Trophoblast cell (in vitro differentiated cells and primary cell): ENCODE measurements at regions not wholly inside any gene's neighbourhood (a gene's known extent, or its start where the extent isn't known, plus 50 kb on each side); places are given as distances from the start of the nearest gene placed in this dataset.

Experiments used
- DNase-seq, 2 donors: peaks; one replicate each; pipeline ENCODE4 v3.0.0-alpha.2; 2016
- H2AFZ ChIP-seq: 2 replicates; pipeline ENCODE4 v1.6.1; 2013; ENCODE audit warnings: low read length, moderate library complexity, mild to moderate bottlenecking; ENCODE audit not compliant: insufficient read depth, poor library complexity
- H2AK5ac ChIP-seq: 2 replicates; pipeline ENCODE4 v1.6.1; 2013; ENCODE audit warnings: mild to moderate bottlenecking, low read length
- H2BK120ac ChIP-seq: 2 replicates; pipeline ENCODE4 v1.6.1; 2013; ENCODE audit warnings: low read length, mild to moderate bottlenecking, moderate library complexity; ENCODE audit not compliant: insufficient read depth, poor library complexity
- H2BK12ac ChIP-seq: 2 replicates; pipeline ENCODE4 v1.6.1; 2013; ENCODE audit warnings: mild to moderate bottlenecking, low read length, moderate library complexity
- H2BK5ac ChIP-seq: 2 replicates; pipeline ENCODE4 v1.6.1; 2013; ENCODE audit warnings: low read length, low read depth, moderate library complexity, mild to moderate bottlenecking; ENCODE audit not compliant: poor library complexity
- H3K14ac ChIP-seq: 2 replicates; pipeline ENCODE4 v1.6.1; 2013; ENCODE audit warnings: mild to moderate bottlenecking, low read length
- H3K18ac ChIP-seq: 2 replicates; pipeline ENCODE4 v1.6.1; 2013; ENCODE audit warnings: mild to moderate bottlenecking, low read length
- H3K23ac ChIP-seq: 2 replicates; pipeline ENCODE4 v1.6.1; 2013; ENCODE audit warnings: low read length
- H3K27ac ChIP-seq: 2 replicates; pipeline ENCODE4 v1.5.1; 2013; ENCODE audit warnings: low read depth, mild to moderate bottlenecking, inconsistent platforms, low read length, moderate library complexity
- H3K27me3 ChIP-seq: 2 replicates; pipeline ENCODE4 v1.6.1; 2013; ENCODE audit warnings: inconsistent platforms, mild to moderate bottlenecking, low read length, moderate library complexity; ENCODE audit not compliant: insufficient read depth
- H3K36me3 ChIP-seq, 2 experiments: 1 replicate in 1 of 2; 2 replicates in 1 of 2; pipeline ENCODE4 v1.6.1; 2013; ENCODE audit warnings: low read length in 2 of 2, mild to moderate bottlenecking in 2 of 2, moderate library complexity in 1 of 2; ENCODE audit not compliant: insufficient read depth in 2 of 2, control insufficient read depth in 1 of 2
- H3K4ac ChIP-seq: 2 replicates; pipeline ENCODE4 v1.6.1; 2013; ENCODE audit warnings: low read depth, mild to moderate bottlenecking, low read length, moderate library complexity
- H3K4me1 ChIP-seq, 2 experiments: 1 replicate in 1 of 2; 2 replicates in 1 of 2; pipeline ENCODE4 v1.6.1; 2013; ENCODE audit warnings: low read length in 2 of 2, mild to moderate bottlenecking in 2 of 2, moderate library complexity in 1 of 2; ENCODE audit not compliant: insufficient read depth in 2 of 2, control insufficient read depth in 1 of 2
- H3K4me2 ChIP-seq: 2 replicates; pipeline ENCODE4 v1.6.1; 2013; ENCODE audit warnings: inconsistent platforms, mild to moderate bottlenecking, low read length, moderate library complexity
- H3K4me3 ChIP-seq: 2 replicates; pipeline ENCODE4 v1.5.1; 2013; ENCODE audit warnings: mild to moderate bottlenecking, low read depth, low read length, inconsistent platforms
- H3K79me1 ChIP-seq: one replicate; pipeline ENCODE4 v1.6.1; 2013; ENCODE audit warnings: low read length
- H3K79me2 ChIP-seq: 2 replicates; pipeline ENCODE4 v1.6.1; 2013; ENCODE audit warnings: low read length, mild to moderate bottlenecking; ENCODE audit not compliant: control insufficient read depth, insufficient read depth, poor library complexity
- H3K9ac ChIP-seq: 2 replicates; pipeline ENCODE4 v1.6.1; 2013; ENCODE audit warnings: mild to moderate bottlenecking, low read length
- H3K9me3 ChIP-seq: 2 replicates; pipeline ENCODE4 v1.6.1; 2013; ENCODE audit warnings: low read depth, mild to moderate bottlenecking, control low read depth, inconsistent platforms, low read length; ENCODE audit not compliant: insufficient read depth
- H4K12ac ChIP-seq: 2 replicates; pipeline ENCODE4 v1.6.1; 2013; ENCODE audit warnings: low read depth, mild to moderate bottlenecking, low read length, moderate library complexity
- H4K8ac ChIP-seq: 2 replicates; pipeline ENCODE4 v1.6.1; 2013; ENCODE audit warnings: low read depth, mild to moderate bottlenecking, low read length, moderate library complexity
- H4K91ac ChIP-seq: one replicate; pipeline ENCODE4 v1.6.1; 2013; ENCODE audit warnings: low read depth, mild to moderate bottlenecking, low read length, moderate library complexity
- WGBS: extraction: QIAGEN DNeasy Blood & Tissue Kit; methylation state at CpG from one replicate; pipeline ENCODE4 v1.1.7; 2013; ENCODE audit warnings: missing lambda C conversion rate; ENCODE audit not compliant: insufficient read length, insufficient coverage; ENCODE audit errors: extremely low coverage; 5-methylcytosine and 5-hydroxymethylcytosine counted together

- Histone ChIP-seq H4K8ac (no peak overlapping the region), H2AFZ (no peak overlapping the region), H3K27ac (no peak overlapping the region), H3K4me2 (no peak overlapping the region), H3K36me3 (no peaks in the 10 kb centered on the region), H3K9me3 (no peaks in the 10 kb centered on the region), H2BK5ac (no peak overlapping the region), H3K4me1 (peaks cover 0 to 2% of the 10 kb centered on the region in 2 experiments), H3K4me3 (no peak overlapping the region), H3K79me2 (no peaks in the 10 kb centered on the region), H2BK12ac (no peak overlapping the region), H3K4ac (no peak overlapping the region), H2AK5ac (no peak overlapping the region), H3K14ac (no peak overlapping the region), H2BK120ac (no peak overlapping the region), H3K23ac (no peak overlapping the region), H3K9ac (no peak overlapping the region), H4K91ac (no peak overlapping the region), H4K12ac (no peak overlapping the region), H3K79me1 (no peaks in the 10 kb centered on the region), H3K27me3 (no peaks in the 10 kb centered on the region), H3K18ac (no peak overlapping the region)
- no peak for DNase-seq
- no CpG with 5 or more reads among the region's 2 CpGs for WGBS
These were observed 156.8 kb downstream of the ZBTB18 start for GRCh38 chr1:244207935-244208244.

- H3K27me3 ChIP-seq, result no peaks in the 10 kb centered on the region
- H3K4me2 ChIP-seq, result no peak overlapping the region
- H4K91ac ChIP-seq, result no peak overlapping the region
- no peaks in the 10 kb centered on the region for H3K36me3 ChIP-seq
- no peak overlapping the region for H2BK12ac ChIP-seq
- H2BK120ac ChIP-seq, result no peak overlapping the region
- H2AK5ac ChIP-seq, result no peak overlapping the region
- no peak overlapping the region for H3K9ac ChIP-seq
- no peak overlapping the region for H3K4ac ChIP-seq
- H3K27ac ChIP-seq, result no peak overlapping the region
- no peak for DNase-seq
- H3K9me3 ChIP-seq, result peaks cover 2% of the 10 kb centered on the region
- H4K12ac ChIP-seq, result no peak overlapping the region
- H2BK5ac ChIP-seq, result no peak overlapping the region
- H3K79me1 ChIP-seq, result peaks cover 4% of the 10 kb centered on the region
- H3K14ac ChIP-seq, result no peak overlapping the region
- no peak overlapping the region for H3K4me3 ChIP-seq
- WGBS, result no CpG with 5 or more reads among the region's 5 CpGs
- H4K8ac ChIP-seq, result no peak overlapping the region
- H3K23ac ChIP-seq, result no peak overlapping the region
- peaks cover 2% of the 10 kb centered on the region for H3K79me2 ChIP-seq
- no peak overlapping the region for H3K18ac ChIP-seq
- H3K4me1 ChIP-seq, result peaks cover 6 to 11% of the 10 kb centered on the region in 2 experiments
- H2AFZ ChIP-seq, result no peak overlapping the region
These were observed 158.9 kb downstream of the ZBTB18 start for GRCh38 chr1:244209955-244210354.

- H3K4ac ChIP-seq, result no peak overlapping the region
- H3K27me3 ChIP-seq, result no peaks in the 10 kb centered on the region
- H3K14ac ChIP-seq, result no peak overlapping the region
- no peak overlapping the region for H2AK5ac ChIP-seq
- H2BK120ac ChIP-seq, result no peak overlapping the region
- peak in 1 of 2 donors; percentile 18 for DNase-seq
- no peak overlapping the region for H3K9ac ChIP-seq
- no peak overlapping the region for H3K23ac ChIP-seq
- no peak overlapping the region for H2AFZ ChIP-seq
- peaks cover 6 to 11% of the 10 kb centered on the region in 2 experiments for H3K4me1 ChIP-seq
- peaks cover 2% of the 10 kb centered on the region for H3K79me2 ChIP-seq
- H4K8ac ChIP-seq, result no peak overlapping the region
- no CpG with 5 or more reads among the region's 28 CpGs for WGBS
- H3K18ac ChIP-seq, result no peak overlapping the region
- peaks cover 4% of the 10 kb centered on the region for H3K79me1 ChIP-seq
- no peak overlapping the region for H2BK5ac ChIP-seq
- no peak overlapping the region for H4K12ac ChIP-seq
- peaks cover 5% of the 10 kb centered on the region for H3K9me3 ChIP-seq
- H3K4me2 ChIP-seq, result no peak overlapping the region
- no peak overlapping the region for H3K27ac ChIP-seq
- H2BK12ac ChIP-seq, result no peak overlapping the region
- H4K91ac ChIP-seq, result no peak overlapping the region
- H3K4me3 ChIP-seq, result no peak overlapping the region
- H3K36me3 ChIP-seq, result no peaks in the 10 kb centered on the region
These were observed 159.9 kb downstream of the ZBTB18 start for GRCh38 chr1:244210884-244211558.

DNA sequence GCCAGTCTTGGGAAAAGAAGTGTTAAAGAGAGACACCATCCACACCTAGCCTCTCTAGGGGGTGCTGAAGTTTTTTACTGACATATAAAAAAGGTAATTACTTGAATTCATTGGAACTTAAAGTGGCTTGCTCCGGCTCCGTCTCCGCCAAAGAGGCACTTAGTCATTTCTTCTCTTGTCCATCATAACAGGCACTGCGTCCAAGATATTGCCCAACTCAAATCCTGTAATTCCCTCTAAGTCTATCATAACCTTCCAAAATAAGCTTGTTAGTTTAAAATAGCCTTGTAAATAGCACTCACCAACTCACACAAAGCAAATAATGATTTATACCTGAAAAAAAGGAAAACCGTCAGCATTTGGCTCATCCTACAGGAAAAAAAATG, 160.5 kb downstream of the ZBTB18 start:
- Histone ChIP-seq H2BK5ac (no peak overlapping the region), H3K18ac (no peak overlapping the region), H4K91ac (no peak overlapping the region), H3K4me3 (no peak overlapping the region), H3K14ac (no peak overlapping the region), H3K23ac (no peak overlapping the region), H3K79me1 (peaks cover 4% of the 10 kb centered on the region), H3K4ac (no peak overlapping the region), H3K9me3 (peaks cover 5% of the 10 kb centered on the region), H3K79me2 (peaks cover 2% of the 10 kb centered on the region), H3K9ac (no peak overlapping the region), H4K8ac (no peak overlapping the region), H3K27ac (no peak overlapping the region), H3K27me3 (no peaks in the 10 kb centered on the region), H2BK120ac (no peak overlapping the region), H4K12ac (no peak overlapping the region), H3K4me2 (no peak overlapping the region), H2AFZ (no peak overlapping the region), H2BK12ac (no peak overlapping the region), H2AK5ac (no peak overlapping the region), H3K4me1 (peaks cover 6 to 11% of the 10 kb centered on the region in 2 experiments), H3K36me3 (no peaks in the 10 kb centered on the region)
- no peak for DNase-seq
- WGBS, result no CpG with 5 or more reads among the region's 5 CpGs
